SK-N-SH treated with all-trans-retinoic acid at 6 μM for 48 hours (cell line): ENCODE measurements at regions not wholly inside any gene's neighbourhood (a gene's known extent, or its start where the extent isn't known, plus 50 kb on each side); places are given as distances from the start of the nearest gene placed in this dataset.

Experiments used
- ATAC-seq: fragments of 200-7000 bp; cut with Tn5 transposase; 3 replicates; pipeline ENCODE4 v1.9.1; 2020; ENCODE audit warnings: mild to moderate bottlenecking, moderate library complexity
- ARNTL ChIP-seq: fragments of 450-650 bp; formaldehyde crosslinking; IDR thresholded peaks from 2 replicates; pipeline ENCODE4 v1.5.0; 2020; ENCODE audit warnings: low read depth, mild to moderate bottlenecking, moderate library complexity, borderline replicate concordance
- BACH2 ChIP-seq: fragments of 250-450 bp; sonication (Bioruptor Pico); IDR thresholded peaks from 2 replicates; pipeline ENCODE4 v1.9.0; 2021; ENCODE audit warnings: mild to moderate bottlenecking, borderline replicate concordance
- CSDC2 ChIP-seq: fragments of 250-450 bp; sonication (Bioruptor Pico); IDR thresholded peaks from 2 replicates; pipeline ENCODE4 v1.5.0; 2020; ENCODE audit warnings: mild to moderate bottlenecking, moderate library complexity
- ESRRG ChIP-seq: fragments of 250-450 bp; sonication (Bioruptor Pico); IDR thresholded peaks from 2 replicates; pipeline ENCODE4 v1.6.1; 2021; ENCODE audit warnings: mild to moderate bottlenecking
- GLIS3 ChIP-seq: fragments of 250-450 bp; sonication (Bioruptor Pico); IDR thresholded peaks from 2 replicates; pipeline ENCODE4 v1.5.0; 2020; ENCODE audit warnings: mild to moderate bottlenecking, moderate library complexity
- ISL1 ChIP-seq: fragments of 250-450 bp; sonication (Bioruptor Pico); IDR thresholded peaks from 2 replicates; pipeline ENCODE4 v2.1.2; 2022; ENCODE audit warnings: mild to moderate bottlenecking, moderate library complexity
- POU6F1 ChIP-seq: fragments of 250-450 bp; sonication (Bioruptor Pico); IDR thresholded peaks from 2 replicates; pipeline ENCODE4 v1.8.0; 2021; ENCODE audit warnings: low read depth, mild to moderate bottlenecking, moderate library complexity, borderline replicate concordance
- RARB ChIP-seq: fragments of 250-450 bp; sonication (Bioruptor Pico); IDR thresholded peaks from 2 replicates; pipeline ENCODE4 v1.8.0; 2021; ENCODE audit warnings: mild to moderate bottlenecking, moderate library complexity
- SNAI2 ChIP-seq: fragments of 250-450 bp; sonication (Bioruptor Pico); IDR thresholded peaks from 2 replicates; pipeline ENCODE4 v1.5.0; 2020; ENCODE audit warnings: mild to moderate bottlenecking, moderate library complexity
- TCF4 ChIP-seq: fragments of 250-450 bp; sonication (Bioruptor Pico); IDR thresholded peaks from 2 replicates; pipeline ENCODE4 v1.8.0; 2021; ENCODE audit warnings: mild to moderate bottlenecking, moderate library complexity, borderline replicate concordance
- TOX ChIP-seq: fragments of 250-450 bp; sonication (Bioruptor Pico); IDR thresholded peaks from 2 replicates; pipeline ENCODE4 v1.8.0; 2021; ENCODE audit warnings: mild to moderate bottlenecking, moderate library complexity, borderline replicate concordance
- ZC3H10 ChIP-seq: fragments of 250-450 bp; sonication (Bioruptor Pico); IDR thresholded peaks from 2 replicates; pipeline ENCODE4 v1.5.1; 2021; ENCODE audit warnings: mild to moderate bottlenecking, moderate library complexity
- ZFP3 ChIP-seq: fragments of 250-450 bp; sonication (Bioruptor Pico); IDR thresholded peaks from 2 replicates; pipeline ENCODE4 v1.5.0; 2020; ENCODE audit warnings: mild to moderate bottlenecking, moderate library complexity
- ZFP30 ChIP-seq: fragments of 450-650 bp; formaldehyde crosslinking; IDR thresholded peaks from 2 replicates; pipeline ENCODE4 v1.5.0; 2022; ENCODE audit warnings: mild to moderate bottlenecking, moderate library complexity
- ZNF565 ChIP-seq: fragments of 450-650 bp; formaldehyde crosslinking; conservative IDR thresholded peaks from 2 replicates; pipeline ENCODE4 v1.5.0; 2020; ENCODE audit warnings: low read depth, mild to moderate bottlenecking, moderate library complexity
- ZNF70 ChIP-seq: fragments of 450-650 bp; formaldehyde crosslinking; IDR thresholded peaks from 2 replicates; pipeline ENCODE4 v1.5.0; 2020; ENCODE audit warnings: mild to moderate bottlenecking, moderate library complexity
- ZNF8 ChIP-seq: fragments of 450-650 bp; formaldehyde crosslinking; IDR thresholded peaks from 2 replicates; pipeline ENCODE4 v1.5.0; 2020; ENCODE audit warnings: mild to moderate bottlenecking, moderate library complexity
- TF ChIP-seq, protein P1 (sequence below): fragments of 250-450 bp; sonication (Bioruptor Pico); IDR thresholded peaks from 2 replicates; pipeline ENCODE4 v1.5.0; 2020; ENCODE audit warnings: mild to moderate bottlenecking, moderate library complexity
- TF ChIP-seq, protein P2 (sequence below): fragments of 250-450 bp; sonication (Bioruptor Pico); IDR thresholded peaks from 2 replicates; pipeline ENCODE4 v1.5.1; 2020; ENCODE audit warnings: low read depth, mild to moderate bottlenecking, moderate library complexity
- TF ChIP-seq, protein P3 (sequence below): fragments of 250-450 bp; sonication (Bioruptor Pico); IDR thresholded peaks from 2 replicates; pipeline ENCODE4 v1.5.1; 2021; ENCODE audit warnings: mild to moderate bottlenecking, moderate library complexity
- TF ChIP-seq, protein P4 (sequence below): fragments of 250-450 bp; sonication (Bioruptor Pico); IDR thresholded peaks from 2 replicates; pipeline ENCODE4 v1.8.0; 2020; ENCODE audit warnings: mild to moderate bottlenecking, moderate library complexity, borderline replicate concordance

DNA sequence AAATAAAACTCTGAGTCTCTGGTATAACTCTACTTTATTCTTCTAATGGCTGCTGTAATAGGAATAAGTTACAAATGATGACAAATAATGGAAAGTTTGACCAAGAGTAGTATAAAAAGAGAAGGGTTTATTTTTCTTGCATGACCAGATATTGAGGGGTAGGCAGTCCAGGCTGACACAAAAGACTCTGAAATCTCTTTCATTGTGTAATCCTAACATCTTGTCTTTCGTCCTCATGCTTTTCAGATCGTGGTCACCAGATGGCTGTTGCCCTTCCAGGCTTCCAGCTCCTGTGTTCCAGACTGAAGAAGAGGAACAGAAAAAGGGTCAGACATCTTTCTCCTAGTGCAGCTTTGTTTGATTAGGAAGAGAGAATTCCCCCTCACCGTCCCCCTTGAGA, 176.9 kb upstream of the GK2 start:
- ATAC-seq, result no peak
- TF ChIP-seq, protein P1, sequence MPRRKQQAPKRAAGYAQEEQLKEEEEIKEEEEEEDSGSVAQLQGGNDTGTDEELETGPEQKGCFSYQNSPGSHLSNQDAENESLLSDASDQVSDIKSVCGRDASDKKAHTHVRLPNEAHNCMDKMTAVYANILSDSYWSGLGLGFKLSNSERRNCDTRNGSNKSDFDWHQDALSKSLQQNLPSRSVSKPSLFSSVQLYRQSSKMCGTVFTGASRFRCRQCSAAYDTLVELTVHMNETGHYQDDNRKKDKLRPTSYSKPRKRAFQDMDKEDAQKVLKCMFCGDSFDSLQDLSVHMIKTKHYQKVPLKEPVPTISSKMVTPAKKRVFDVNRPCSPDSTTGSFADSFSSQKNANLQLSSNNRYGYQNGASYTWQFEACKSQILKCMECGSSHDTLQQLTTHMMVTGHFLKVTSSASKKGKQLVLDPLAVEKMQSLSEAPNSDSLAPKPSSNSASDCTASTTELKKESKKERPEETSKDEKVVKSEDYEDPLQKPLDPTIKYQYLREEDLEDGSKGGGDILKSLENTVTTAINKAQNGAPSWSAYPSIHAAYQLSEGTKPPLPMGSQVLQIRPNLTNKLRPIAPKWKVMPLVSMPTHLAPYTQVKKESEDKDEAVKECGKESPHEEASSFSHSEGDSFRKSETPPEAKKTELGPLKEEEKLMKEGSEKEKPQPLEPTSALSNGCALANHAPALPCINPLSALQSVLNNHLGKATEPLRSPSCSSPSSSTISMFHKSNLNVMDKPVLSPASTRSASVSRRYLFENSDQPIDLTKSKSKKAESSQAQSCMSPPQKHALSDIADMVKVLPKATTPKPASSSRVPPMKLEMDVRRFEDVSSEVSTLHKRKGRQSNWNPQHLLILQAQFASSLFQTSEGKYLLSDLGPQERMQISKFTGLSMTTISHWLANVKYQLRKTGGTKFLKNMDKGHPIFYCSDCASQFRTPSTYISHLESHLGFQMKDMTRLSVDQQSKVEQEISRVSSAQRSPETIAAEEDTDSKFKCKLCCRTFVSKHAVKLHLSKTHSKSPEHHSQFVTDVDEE (CRISPR knock-in tag), result no peak
- TF ChIP-seq ZFP3 (CRISPR knock-in tag) (no peak), POU6F1 (CRISPR knock-in tag) (no peak), ARNTL (CRISPR knock-in tag) (no peak), SNAI2 (CRISPR knock-in tag) (no peak), ZNF565 (CRISPR knock-in tag) (no peak), ZFP30 (CRISPR knock-in tag) (no peak), ESRRG (CRISPR knock-in tag) (no peak), GLIS3 (CRISPR knock-in tag) (no peak), RARB (CRISPR knock-in tag) (no peak), ZNF70 (CRISPR knock-in tag) (no peak), TCF4 (CRISPR knock-in tag) (no peak), ISL1 (CRISPR knock-in tag) (no peak), BACH2 (no peak), CSDC2 (no peak), ZNF8 (CRISPR knock-in tag) (no peak), ZC3H10 (no peak)
- TF ChIP-seq, protein P2, sequence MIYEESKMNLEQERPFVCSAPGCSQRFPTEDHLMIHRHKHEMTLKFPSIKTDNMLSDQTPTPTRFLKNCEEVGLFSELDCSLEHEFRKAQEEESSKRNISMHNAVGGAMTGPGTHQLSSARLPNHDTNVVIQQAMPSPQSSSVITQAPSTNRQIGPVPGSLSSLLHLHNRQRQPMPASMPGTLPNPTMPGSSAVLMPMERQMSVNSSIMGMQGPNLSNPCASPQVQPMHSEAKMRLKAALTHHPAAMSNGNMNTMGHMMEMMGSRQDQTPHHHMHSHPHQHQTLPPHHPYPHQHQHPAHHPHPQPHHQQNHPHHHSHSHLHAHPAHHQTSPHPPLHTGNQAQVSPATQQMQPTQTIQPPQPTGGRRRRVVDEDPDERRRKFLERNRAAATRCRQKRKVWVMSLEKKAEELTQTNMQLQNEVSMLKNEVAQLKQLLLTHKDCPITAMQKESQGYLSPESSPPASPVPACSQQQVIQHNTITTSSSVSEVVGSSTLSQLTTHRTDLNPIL (CRISPR knock-in tag), result no peak
- TF ChIP-seq, protein P3, sequence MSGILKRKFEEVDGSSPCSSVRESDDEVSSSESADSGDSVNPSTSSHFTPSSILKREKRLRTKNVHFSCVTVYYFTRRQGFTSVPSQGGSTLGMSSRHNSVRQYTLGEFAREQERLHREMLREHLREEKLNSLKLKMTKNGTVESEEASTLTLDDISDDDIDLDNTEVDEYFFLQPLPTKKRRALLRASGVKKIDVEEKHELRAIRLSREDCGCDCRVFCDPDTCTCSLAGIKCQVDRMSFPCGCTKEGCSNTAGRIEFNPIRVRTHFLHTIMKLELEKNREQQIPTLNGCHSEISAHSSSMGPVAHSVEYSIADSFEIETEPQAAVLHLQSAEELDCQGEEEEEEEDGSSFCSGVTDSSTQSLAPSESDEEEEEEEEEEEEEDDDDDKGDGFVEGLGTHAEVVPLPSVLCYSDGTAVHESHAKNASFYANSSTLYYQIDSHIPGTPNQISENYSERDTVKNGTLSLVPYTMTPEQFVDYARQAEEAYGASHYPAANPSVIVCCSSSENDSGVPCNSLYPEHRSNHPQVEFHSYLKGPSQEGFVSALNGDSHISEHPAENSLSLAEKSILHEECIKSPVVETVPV (CRISPR knock-in tag), result no peak
- TF ChIP-seq, protein P4, sequence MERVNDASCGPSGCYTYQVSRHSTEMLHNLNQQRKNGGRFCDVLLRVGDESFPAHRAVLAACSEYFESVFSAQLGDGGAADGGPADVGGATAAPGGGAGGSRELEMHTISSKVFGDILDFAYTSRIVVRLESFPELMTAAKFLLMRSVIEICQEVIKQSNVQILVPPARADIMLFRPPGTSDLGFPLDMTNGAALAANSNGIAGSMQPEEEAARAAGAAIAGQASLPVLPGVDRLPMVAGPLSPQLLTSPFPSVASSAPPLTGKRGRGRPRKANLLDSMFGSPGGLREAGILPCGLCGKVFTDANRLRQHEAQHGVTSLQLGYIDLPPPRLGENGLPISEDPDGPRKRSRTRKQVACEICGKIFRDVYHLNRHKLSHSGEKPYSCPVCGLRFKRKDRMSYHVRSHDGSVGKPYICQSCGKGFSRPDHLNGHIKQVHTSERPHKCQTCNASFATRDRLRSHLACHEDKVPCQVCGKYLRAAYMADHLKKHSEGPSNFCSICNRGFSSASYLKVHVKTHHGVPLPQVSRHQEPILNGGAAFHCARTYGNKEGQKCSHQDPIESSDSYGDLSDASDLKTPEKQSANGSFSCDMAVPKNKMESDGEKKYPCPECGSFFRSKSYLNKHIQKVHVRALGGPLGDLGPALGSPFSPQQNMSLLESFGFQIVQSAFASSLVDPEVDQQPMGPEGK, result no peak

GRCh38 chr4:79584352-79584751, 176.3 kb upstream of the GK2 start:
- ATAC-seq, result no peak
- TF ChIP-seq SNAI2 (CRISPR knock-in tag) (no peak), ISL1 (CRISPR knock-in tag) (no peak), TOX (CRISPR knock-in tag) (no peak)
- TF ChIP-seq, protein P4, result no peak
- TF ChIP-seq, protein P3 (CRISPR knock-in tag), result no peak
